OCI-LY7 (cell line): ENCODE measurements at regions not wholly inside any gene's neighbourhood (a gene's known extent, or its start where the extent isn't known, plus 50 kb on each side); places are given as distances from the start of the nearest gene placed in this dataset.

Source experiments
- CTCF ChIP-seq: fragments of 200-600 bp; sonication (generic); conservative IDR thresholded peaks from 2 replicates; pipeline ENCODE4 v1.5.1; 2014; ENCODE audit warnings: mild to moderate bottlenecking, antibody characterized with exemption, low read length, moderate library complexity, mixed read lengths
- EZH2phosphoT487 ChIP-seq: fragments of 200-600 bp; sonication (generic); IDR thresholded peaks from 2 replicates; pipeline ENCODE4 v1.6.1; 2018; ENCODE audit warnings: low read depth, borderline replicate concordance, mild to moderate bottlenecking, mixed run types, antibody characterized with exemption, low read length, moderate library complexity, mixed read lengths

- TF ChIP-seq CTCF (no peak), EZH2phosphoT487 (no peak)
Measured at GRCh38 chr7:67900456-67900855, 903.8 kb downstream of the TYW1 start.
